ENCODE measurements at regions not wholly inside any gene's neighbourhood (a gene's known extent, or its start where the extent isn't known, plus 50 kb on each side); places are given as distances from the start of the nearest gene placed in this dataset.

DNA sequence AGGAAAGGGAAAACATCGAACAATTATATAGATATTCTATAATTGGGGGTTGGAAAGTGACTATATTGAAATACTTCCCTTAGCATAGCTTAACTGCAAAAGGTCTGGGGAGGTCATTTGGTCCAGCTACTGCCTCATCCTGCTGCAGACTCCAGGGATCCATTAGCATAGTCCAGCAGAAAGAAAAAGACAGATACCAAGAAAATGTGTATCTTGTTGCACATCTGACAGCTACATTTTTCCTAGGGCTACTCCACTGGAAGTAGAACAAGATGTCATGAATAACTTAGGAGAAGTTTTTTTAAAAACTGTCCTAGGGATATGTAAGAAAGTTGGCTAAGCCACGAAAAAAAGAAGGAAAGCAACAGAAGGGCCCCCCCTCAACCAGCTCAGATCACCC is 92.9 kb upstream of the SLC30A5 start:
- TF ChIP-seq, protein P1, sequence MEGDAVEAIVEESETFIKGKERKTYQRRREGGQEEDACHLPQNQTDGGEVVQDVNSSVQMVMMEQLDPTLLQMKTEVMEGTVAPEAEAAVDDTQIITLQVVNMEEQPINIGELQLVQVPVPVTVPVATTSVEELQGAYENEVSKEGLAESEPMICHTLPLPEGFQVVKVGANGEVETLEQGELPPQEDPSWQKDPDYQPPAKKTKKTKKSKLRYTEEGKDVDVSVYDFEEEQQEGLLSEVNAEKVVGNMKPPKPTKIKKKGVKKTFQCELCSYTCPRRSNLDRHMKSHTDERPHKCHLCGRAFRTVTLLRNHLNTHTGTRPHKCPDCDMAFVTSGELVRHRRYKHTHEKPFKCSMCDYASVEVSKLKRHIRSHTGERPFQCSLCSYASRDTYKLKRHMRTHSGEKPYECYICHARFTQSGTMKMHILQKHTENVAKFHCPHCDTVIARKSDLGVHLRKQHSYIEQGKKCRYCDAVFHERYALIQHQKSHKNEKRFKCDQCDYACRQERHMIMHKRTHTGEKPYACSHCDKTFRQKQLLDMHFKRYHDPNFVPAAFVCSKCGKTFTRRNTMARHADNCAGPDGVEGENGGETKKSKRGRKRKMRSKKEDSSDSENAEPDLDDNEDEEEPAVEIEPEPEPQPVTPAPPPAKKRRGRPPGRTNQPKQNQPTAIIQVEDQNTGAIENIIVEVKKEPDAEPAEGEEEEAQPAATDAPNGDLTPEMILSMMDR (IDR thresholded peaks at IDR 0.05) = no peak
- TF ChIP-seq POLR2A (IDR thresholded peaks at IDR 0.05) = no peak

Data from lower leg skin (tissue), 3 donors.